K562 (cell line): ENCODE measurements at regions not wholly inside any gene's neighbourhood (a gene's known extent, or its start where the extent isn't known, plus 50 kb on each side); places are given as distances from the start of the nearest gene placed in this dataset.

Experiments used
- CEBPB ChIP-seq: fragments of 450-650 bp; IDR thresholded peaks from 2 replicates; pipeline ENCODE4 v1.6.1; 2016; ENCODE audit warnings: missing genetic modification characterization, missing compliant biosample characterization
- CREM ChIP-seq: IDR thresholded peaks from 2 replicates; pipeline ENCODE4 v1.6.1; 2014; ENCODE audit warnings: antibody characterized with exemption, low read depth
- ERF ChIP-seq: fragments of 450-650 bp; formaldehyde crosslinking; IDR thresholded peaks from 2 replicates; pipeline ENCODE4 v1.4.0; 2020; ENCODE audit warnings: mild to moderate bottlenecking, mixed read lengths
- HIVEP1 ChIP-seq: fragments of 250-450 bp; sonication (Bioruptor Pico); IDR thresholded peaks from 2 replicates; pipeline ENCODE4 v1.4.0; 2020; ENCODE audit warnings: mild to moderate bottlenecking
- HMGN3 ChIP-seq: IDR thresholded peaks from 2 replicates; pipeline ENCODE4 v1.6.1; 2011; ENCODE audit warnings: borderline replicate concordance, low read depth, mild to moderate bottlenecking, mixed read lengths, low read length; ENCODE audit not compliant: insufficient read length; ENCODE audit errors: extremely low read depth
- HNRNPLL ChIP-seq: fragments of 200-400 bp; formaldehyde crosslinking; IDR thresholded peaks from 2 replicates; pipeline ENCODE4 v1.6.1; 2017; ENCODE audit warnings: low read length, low read depth, mild to moderate bottlenecking; ENCODE audit not compliant: poor library complexity, severe bottlenecking
- KDM1A ChIP-seq, 2 experiments: fragments of 450-650 bp; IDR thresholded peaks; 2 replicates each; pipeline ENCODE4 v1.6.1; 2016; ENCODE audit warnings: mild to moderate bottlenecking in 2 of 2
- KLF1 ChIP-seq: fragments of 450-650 bp; IDR thresholded peaks from 2 replicates; pipeline ENCODE4 v1.6.1; 2016; ENCODE audit warnings: missing genetic modification characterization, missing compliant biosample characterization
- KLF16 ChIP-seq: IDR thresholded peaks from 2 replicates; pipeline ENCODE4 v1.6.1; 2016; ENCODE audit warnings: antibody characterized with exemption
- MTA1 ChIP-seq: fragments of 450-650 bp; IDR thresholded peaks from 2 replicates; pipeline ENCODE4 v1.6.1; 2017; ENCODE audit warnings: borderline replicate concordance
- MTA2 ChIP-seq: fragments of 450-650 bp; IDR thresholded peaks from 2 replicates; pipeline ENCODE4 v1.6.1; 2016; ENCODE audit warnings: low read depth
- NEUROD1 ChIP-seq: fragments of 150-350 bp; IDR thresholded peaks from 2 replicates; pipeline ENCODE4 v1.6.1; 2014; ENCODE audit warnings: borderline replicate concordance, low read length, low read depth; ENCODE audit not compliant: partially characterized antibody
- NR3C1 ChIP-seq: sonication (generic); formaldehyde crosslinking; IDR thresholded peaks from 2 replicates; pipeline ENCODE4 v1.8.1; 2022; ENCODE audit warnings: missing genetic modification reagents
- PTBP1 ChIP-seq: fragments of 200-400 bp; formaldehyde crosslinking; IDR thresholded peaks from 2 replicates; pipeline ENCODE4 v1.6.1; 2017; ENCODE audit warnings: low read depth, low read length
- RBM14 ChIP-seq: fragments of 200-400 bp; formaldehyde crosslinking; IDR thresholded peaks from 2 replicates; pipeline ENCODE4 v1.6.1; 2018; ENCODE audit warnings: low read depth, mild to moderate bottlenecking, low read length, moderate library complexity, borderline replicate concordance; ENCODE audit not compliant: insufficient read depth
- SRF ChIP-seq, 2 experiments: fragments of 250-450, 450-650 bp in 1 of 2; sonication (Bioruptor Pico) in 1 of 2; sonication (generic) in 1 of 2; formaldehyde crosslinking; IDR thresholded peaks; 2 replicates each; pipeline versions ENCODE4 v1.5.0 to v1.5.1; 2020 to 2022; ENCODE audit warnings: mild to moderate bottlenecking in 1 of 2, missing genetic modification reagents in 1 of 2
- TAF9B ChIP-seq: fragments of 450-650 bp; IDR thresholded peaks from 2 replicates; pipeline ENCODE4 v1.6.1; 2018; ENCODE audit warnings: mild to moderate bottlenecking; ENCODE audit not compliant: partially characterized antibody
- U2AF2 ChIP-seq: fragments of 200-400 bp; formaldehyde crosslinking; optimal IDR thresholded peaks from 2 replicates; pipeline ENCODE3; 2017; ENCODE audit warnings: low read depth, mild to moderate bottlenecking, low read length
- WHSC1 ChIP-seq: IDR thresholded peaks from one replicate; pipeline ENCODE4 v1.6.1; 2012; ENCODE audit warnings: low read length, control low read depth, inconsistent platforms
- ZKSCAN8 ChIP-seq: fragments of 200-800 bp; sonication (Bioruptor generic); IDR thresholded peaks from 2 replicates; pipeline ENCODE4 v1.6.1; 2016; ENCODE audit warnings: missing genetic modification characterization, missing compliant biosample characterization
- ZNF707 ChIP-seq: fragments of 250-450 bp; sonication (Bioruptor Pico); conservative IDR thresholded peaks from 2 replicates; pipeline ENCODE4 v1.8.0; 2022; ENCODE audit warnings: inconsistent platforms, mild to moderate bottlenecking, moderate library complexity
- ZNF77 ChIP-seq: fragments of 250-450 bp; sonication (Bioruptor Pico); IDR thresholded peaks from 2 replicates; pipeline ENCODE4 v1.5.0; 2020
- ZNF778 ChIP-seq: fragments of 450-650 bp; formaldehyde crosslinking; IDR thresholded peaks from 2 replicates; pipeline ENCODE4 v1.4.0; 2020; ENCODE audit warnings: mild to moderate bottlenecking, moderate library complexity
- TF ChIP-seq, protein P1 (sequence below): fragments of 450-650 bp; formaldehyde crosslinking; IDR thresholded peaks from 2 replicates; pipeline ENCODE4 v1.4.0; 2022; ENCODE audit warnings: mild to moderate bottlenecking, moderate library complexity
- TF ChIP-seq, protein P2 (sequence below): fragments of 450-650 bp; formaldehyde crosslinking; IDR thresholded peaks from 2 replicates; pipeline ENCODE4 v1.4.0; 2020; ENCODE audit warnings: mild to moderate bottlenecking, mixed read lengths
- TF ChIP-seq, protein P3 (sequence below): sonication (generic); formaldehyde crosslinking; IDR thresholded peaks from 2 replicates; pipeline ENCODE4 v1.8.0; 2022; ENCODE audit warnings: mild to moderate bottlenecking, missing genetic modification reagents
- TF ChIP-seq, protein P4 (sequence below): fragments of 250-450 bp; sonication (Bioruptor Pico); IDR thresholded peaks from 2 replicates; pipeline ENCODE4 v1.8.0; 2021; ENCODE audit warnings: moderate library complexity, mild to moderate bottlenecking, inconsistent platforms

DNA sequence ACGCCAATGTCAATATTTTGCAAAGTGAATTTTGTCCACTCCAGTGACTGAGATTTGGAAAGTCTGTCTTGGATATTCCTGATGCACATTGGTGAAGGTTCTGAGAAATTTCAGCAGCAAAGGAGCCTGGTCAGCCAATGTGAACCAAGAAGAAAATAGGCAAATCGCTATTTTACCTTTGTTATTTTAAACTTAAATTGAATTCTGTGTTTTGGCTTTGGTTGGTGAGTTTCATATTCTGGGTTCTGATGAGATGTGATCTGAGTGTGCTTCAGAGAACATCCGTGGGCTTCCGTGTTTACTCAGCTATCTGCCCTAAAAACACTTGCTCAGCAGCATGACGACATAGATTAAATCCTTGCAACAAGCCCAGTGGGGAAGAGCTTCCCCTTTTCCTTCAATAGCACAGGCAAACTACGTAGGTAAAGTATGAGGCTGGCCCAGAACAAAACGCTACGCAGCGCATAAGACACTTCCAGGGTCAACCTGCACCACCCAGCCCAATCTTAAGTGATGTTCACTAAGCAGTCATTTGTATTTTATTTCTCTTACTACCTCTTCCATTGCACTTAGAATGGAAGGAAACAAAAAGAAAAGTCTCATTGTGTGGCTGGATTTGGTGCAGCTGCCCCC lies 176.4 kb upstream of the KAZN start (continued):
- TF ChIP-seq NR3C1 (CRISPR knock-in tag) (no peak), TAF9B (no peak), PTBP1 (no peak), ZNF707 (no peak), KLF1 (tag) (no peak), MTA2 (peak; percentile 77), NEUROD1 (peak; percentile 72), SRF (CRISPR knock-in tag; IDR thresholded peaks at IDR 0.05) (no peak), HNRNPLL (peak; percentile 80), MTA1 (peak; percentile 76; the same call in 1 of the 2 replicates), HIVEP1 (no peak), ZNF77 (no peak), ZKSCAN8 (CRISPR knock-in tag) (0 out of 2 replicates have a peak, but pooled peaks have one; percentile 24), HMGN3 (peak; percentile 78), CREM (peak; percentile 95), ERF (no peak), KDM1A (IDR thresholded peaks at IDR 0.05) (peak; percentile 67 to 71; a peak in 3 of 4 replicates), KLF16 (no peak; the same call in 1 of the 2 replicates), CEBPB (tag) (peak; percentile 85), ZNF778 (no peak), U2AF2 (no peak), WHSC1 (no peak), RBM14 (no peak)
- TF ChIP-seq, protein P1, sequence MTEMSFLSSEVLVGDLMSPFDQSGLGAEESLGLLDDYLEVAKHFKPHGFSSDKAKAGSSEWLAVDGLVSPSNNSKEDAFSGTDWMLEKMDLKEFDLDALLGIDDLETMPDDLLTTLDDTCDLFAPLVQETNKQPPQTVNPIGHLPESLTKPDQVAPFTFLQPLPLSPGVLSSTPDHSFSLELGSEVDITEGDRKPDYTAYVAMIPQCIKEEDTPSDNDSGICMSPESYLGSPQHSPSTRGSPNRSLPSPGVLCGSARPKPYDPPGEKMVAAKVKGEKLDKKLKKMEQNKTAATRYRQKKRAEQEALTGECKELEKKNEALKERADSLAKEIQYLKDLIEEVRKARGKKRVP: peak; percentile 94
- TF ChIP-seq, protein P2, sequence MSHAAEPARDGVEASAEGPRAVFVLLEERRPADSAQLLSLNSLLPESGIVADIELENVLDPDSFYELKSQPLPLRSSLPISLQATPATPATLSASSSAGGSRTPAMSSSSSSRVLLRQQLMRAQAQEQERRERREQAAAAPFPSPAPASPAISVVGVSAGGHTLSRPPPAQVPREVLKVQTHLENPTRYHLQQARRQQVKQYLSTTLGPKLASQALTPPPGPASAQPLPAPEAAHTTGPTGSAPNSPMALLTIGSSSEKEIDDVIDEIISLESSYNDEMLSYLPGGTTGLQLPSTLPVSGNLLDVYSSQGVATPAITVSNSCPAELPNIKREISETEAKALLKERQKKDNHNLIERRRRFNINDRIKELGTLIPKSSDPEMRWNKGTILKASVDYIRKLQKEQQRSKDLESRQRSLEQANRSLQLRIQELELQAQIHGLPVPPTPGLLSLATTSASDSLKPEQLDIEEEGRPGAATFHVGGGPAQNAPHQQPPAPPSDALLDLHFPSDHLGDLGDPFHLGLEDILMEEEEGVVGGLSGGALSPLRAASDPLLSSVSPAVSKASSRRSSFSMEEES (CRISPR knock-in tag): no peak
- TF ChIP-seq, protein P3, sequence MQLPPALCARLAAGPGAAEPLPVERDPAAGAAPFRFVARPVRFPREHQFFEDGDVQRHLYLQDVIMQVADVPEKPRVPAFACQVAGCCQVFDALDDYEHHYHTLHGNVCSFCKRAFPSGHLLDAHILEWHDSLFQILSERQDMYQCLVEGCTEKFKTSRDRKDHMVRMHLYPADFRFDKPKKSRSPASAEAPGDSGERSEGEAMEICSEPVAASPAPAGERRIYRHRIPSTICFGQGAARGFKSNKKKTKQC (CRISPR knock-in tag): no peak
- TF ChIP-seq, protein P4, sequence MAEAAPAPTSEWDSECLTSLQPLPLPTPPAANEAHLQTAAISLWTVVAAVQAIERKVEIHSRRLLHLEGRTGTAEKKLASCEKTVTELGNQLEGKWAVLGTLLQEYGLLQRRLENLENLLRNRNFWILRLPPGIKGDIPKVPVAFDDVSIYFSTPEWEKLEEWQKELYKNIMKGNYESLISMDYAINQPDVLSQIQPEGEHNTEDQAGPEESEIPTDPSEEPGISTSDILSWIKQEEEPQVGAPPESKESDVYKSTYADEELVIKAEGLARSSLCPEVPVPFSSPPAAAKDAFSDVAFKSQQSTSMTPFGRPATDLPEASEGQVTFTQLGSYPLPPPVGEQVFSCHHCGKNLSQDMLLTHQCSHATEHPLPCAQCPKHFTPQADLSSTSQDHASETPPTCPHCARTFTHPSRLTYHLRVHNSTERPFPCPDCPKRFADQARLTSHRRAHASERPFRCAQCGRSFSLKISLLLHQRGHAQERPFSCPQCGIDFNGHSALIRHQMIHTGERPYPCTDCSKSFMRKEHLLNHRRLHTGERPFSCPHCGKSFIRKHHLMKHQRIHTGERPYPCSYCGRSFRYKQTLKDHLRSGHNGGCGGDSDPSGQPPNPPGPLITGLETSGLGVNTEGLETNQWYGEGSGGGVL (CRISPR knock-in tag): no peak
